HCT116 (cell line): ENCODE measurements at regions not wholly inside any gene's neighbourhood (a gene's known extent, or its start where the extent isn't known, plus 50 kb on each side); places are given as distances from the start of the nearest gene placed in this dataset.

ENCODE experiments used
- ATAC-seq: fragments of 200-7000 bp; cut with Tn5 transposase; 2 replicates; pipeline ENCODE4 v1.9.1; 2020; ENCODE audit warnings: mild to moderate bottlenecking, moderate library complexity
- BruUV-seq: library from RNA; stranded (reverse); fragments of 400-500 nt; replicated peaks from 2 replicates; lab custom pipeline; 2021; lab: Mats Ljungman, UMichigan
- CTCF ChIA-PET: fragments of 300-600 bp; sonication (Branson Sonifier 250); formaldehyde crosslinking; loops from one replicate; lab custom pipeline; 2021; ENCODE audit warnings: antibody characterized with exemption; lab: Charles Lee
- POLR2A ChIA-PET: fragments of 300-600, 350-600 bp; sonication (Branson Sonifier 250); formaldehyde crosslinking; loops from one replicate; lab custom pipeline; 2021; ENCODE audit warnings: antibody characterized with exemption; lab: Charles Lee
- RAD21 ChIA-PET, 2 experiments: fragments of 300-600 bp; sonication (Branson Sonifier 250); formaldehyde crosslinking; loops; one replicate each; lab custom pipeline; 2023; ENCODE audit warnings: low total read pairs in 2 of 2; ENCODE audit not compliant: uncharacterized antibody in 2 of 2, unreplicated experiment in 2 of 2, low non-redundant PET in 1 of 2; lab: Charles Lee
- DNase-seq: peaks from one replicate; pipeline ENCODE4 v3.0.0-alpha.2; 2010; ENCODE audit warnings: low read depth, low spot score
- H2AFZ ChIP-seq: fragments of 200-600 bp; shearing (Covaris generic), sonication (generic); 2 replicates; pipeline ENCODE4 v1.6.1; 2017; ENCODE audit warnings: low read depth, mixed run types, mixed read lengths, antibody characterized with exemption, low read length; ENCODE audit not compliant: poor library complexity, severe bottlenecking
- H3K27ac ChIP-seq: 2 replicates; pipeline ENCODE4 v1.5.1; 2012; ENCODE audit warnings: low read depth, low read length
- H3K27me3 ChIP-seq: fragments of 200-600 bp; sonication (generic); 2 replicates; pipeline ENCODE4 v1.6.1; 2016; ENCODE audit warnings: mixed run types, low read length, mixed read lengths; ENCODE audit not compliant: insufficient read depth
- H3K36me3 ChIP-seq, 2 experiments: fragments of 200-500 bp in 1 of 2; fragments of 200-600 bp in 1 of 2; sonication (Bioruptor generic) in 1 of 2; sonication (generic) in 1 of 2; 2 replicates each; pipeline versions ENCODE4 v1.5.1 to v1.6.1; 2014 to 2016; ENCODE audit warnings: low read length in 2 of 2, inconsistent platforms in 1 of 2, mixed read lengths in 1 of 2, mixed run types in 1 of 2; ENCODE audit not compliant: insufficient read depth in 2 of 2, control insufficient read depth in 1 of 2
- H3K4me1 ChIP-seq, 2 experiments: fragments of 200-600 bp in 1 of 2; sonication (generic) in 1 of 2; 2 replicates each; pipeline versions ENCODE4 v1.5.1 to v1.6.1; 2012 to 2017; ENCODE audit warnings: low read length in 2 of 2, inconsistent platforms in 1 of 2, mild to moderate bottlenecking in 1 of 2, mixed read lengths in 1 of 2, mixed run types in 1 of 2, moderate library complexity in 1 of 2; ENCODE audit not compliant: insufficient read depth in 2 of 2, control insufficient read depth in 1 of 2
- H3K4me2 ChIP-seq: fragments of 200-600 bp; sonication (generic); 2 replicates; pipeline ENCODE4 v1.6.1; 2017; ENCODE audit warnings: mixed run types, low read length, mixed read lengths
- H3K4me3 ChIP-seq, 2 experiments: fragments of 200-600 bp in 1 of 2; sonication (generic) in 1 of 2; replicated peaks in 1 of 2; 2 replicates each; pipeline ENCODE4 v1.5.1; 2011 to 2016; ENCODE audit warnings: low read length in 2 of 2, control low read depth in 1 of 2, low read depth in 1 of 2, mild to moderate bottlenecking in 1 of 2, mixed read lengths in 1 of 2, mixed run types in 1 of 2
- H3K79me2 ChIP-seq: fragments of 200-600 bp; sonication (generic); 2 replicates; pipeline ENCODE4 v1.6.1; 2017; ENCODE audit warnings: mild to moderate bottlenecking, mixed run types, low read length, moderate library complexity, mixed read lengths; ENCODE audit not compliant: insufficient read depth
- H3K9ac ChIP-seq: fragments of 200-600 bp; sonication (generic); 2 replicates; pipeline ENCODE4 v1.6.1; 2016; ENCODE audit warnings: low read length, mixed read lengths
- H3K9me2 ChIP-seq: fragments of 200-600 bp; sonication (generic), shearing (Covaris generic); 2 replicates; pipeline ENCODE4 v1.6.1; 2017; ENCODE audit warnings: mixed run types, mild to moderate bottlenecking, moderate library complexity; ENCODE audit not compliant: insufficient read depth
- H3K9me3 ChIP-seq, 2 experiments: fragments of 200-500 bp in 1 of 2; fragments of 200-600 bp in 1 of 2; sonication (Bioruptor generic) in 1 of 2; sonication (generic) in 1 of 2; 2 replicates each; pipeline ENCODE4 v1.6.1; 2014 to 2017; ENCODE audit warnings: low read length in 2 of 2, mixed read lengths in 2 of 2, inconsistent platforms in 1 of 2, low read depth in 1 of 2, mild to moderate bottlenecking in 1 of 2, mixed run types in 1 of 2, moderate library complexity in 1 of 2; ENCODE audit not compliant: control insufficient read depth in 1 of 2, insufficient read depth in 1 of 2
- H4K20me1 ChIP-seq: fragments of 200-600 bp; sonication (generic), shearing (Covaris generic); 2 replicates; pipeline ENCODE4 v1.6.1; 2017; ENCODE audit warnings: mixed run types, mild to moderate bottlenecking, moderate library complexity; ENCODE audit not compliant: insufficient read depth
- CBX3 ChIP-seq: IDR thresholded peaks from 2 replicates; pipeline ENCODE4 v1.6.1; 2012; ENCODE audit warnings: low read depth
- CEBPB ChIP-seq: IDR thresholded peaks from 2 replicates; pipeline ENCODE4 v1.6.1; 2012; ENCODE audit warnings: low read depth
- CTCF ChIP-seq, 3 experiments: fragments of 200-600 bp in 1 of 3; sonication (generic) in 1 of 3; IDR thresholded peaks in 2 of 3; conservative IDR thresholded peaks in 1 of 3; 2 replicates each; pipeline ENCODE4 v1.5.1; 2012 to 2017; ENCODE audit warnings: low read depth in 2 of 3, low read length in 2 of 3, antibody characterized with exemption in 1 of 3, borderline replicate concordance in 1 of 3, control low read depth in 1 of 3, mild to moderate bottlenecking in 1 of 3, mixed read lengths in 1 of 3, mixed run types in 1 of 3, moderate library complexity in 1 of 3; ENCODE audit not compliant: insufficient read depth in 1 of 3
- ELF1 ChIP-seq: IDR thresholded peaks from 2 replicates; pipeline ENCODE4 v1.6.1; 2012; ENCODE audit warnings: low read depth, borderline replicate concordance
- EZH2phosphoT487 ChIP-seq: fragments of 200-600 bp; IDR thresholded peaks from 2 replicates; pipeline ENCODE4 v1.6.1; 2018; ENCODE audit warnings: antibody characterized with exemption, borderline replicate concordance
- JUND ChIP-seq: IDR thresholded peaks from 2 replicates; pipeline ENCODE4 v1.6.1; 2012
- MAX ChIP-seq: IDR thresholded peaks from 2 replicates; pipeline ENCODE4 v1.6.1; 2012
- SIN3A ChIP-seq: IDR thresholded peaks from 2 replicates; pipeline ENCODE4 v1.6.1; 2012; ENCODE audit warnings: low read depth
- SP1 ChIP-seq: IDR thresholded peaks from 2 replicates; pipeline ENCODE4 v1.6.1; 2012; ENCODE audit warnings: low read depth
- SRF ChIP-seq: IDR thresholded peaks from 2 replicates; pipeline ENCODE4 v1.6.1; 2012; ENCODE audit warnings: low read depth
- TCF7L2 ChIP-seq: IDR thresholded peaks from 2 replicates; pipeline ENCODE4 v1.7.0; 2011; ENCODE audit warnings: borderline replicate concordance, inconsistent platforms; ENCODE audit not compliant: insufficient read depth, insufficient read length; ENCODE audit errors: extremely low read depth
- ZFX ChIP-seq: fragments of 450-650 bp; IDR thresholded peaks from 2 replicates; pipeline ENCODE4 v1.6.1; 2017
- intact Hi-C: fragments of 100-400 bp; cut with micrococcal nuclease; formaldehyde crosslinking; loops from 2 replicates; pipeline ENCODE4 v1.10.0; 2022
- TF ChIP-seq, protein P1 (sequence below): IDR thresholded peaks from 2 replicates; pipeline ENCODE4 v1.6.1; 2011; ENCODE audit warnings: mild to moderate bottlenecking, low read length, moderate library complexity; ENCODE audit not compliant: insufficient replicate concordance; ENCODE audit errors: extremely low read depth
- TF ChIP-seq, protein P2 (sequence below): IDR thresholded peaks from 2 replicates; pipeline ENCODE4 v1.6.1; 2012

- POLR2A ChIA-PET = no interaction called here
- CTCF ChIA-PET = no interaction called here
Measured at GRCh38 chr12:89273525-89273924, 78.8 kb downstream of the DUSP6 start.

More at GRCh38 chr12:89273525-89273924, 78.8 kb downstream of the DUSP6 start:
- no peak overlapping the region for H3K9ac ChIP-seq
- RAD21 ChIA-PET = no interaction called here
- no peaks in the 10 kb centered on the region for H3K36me3 ChIP-seq
- H3K4me1 ChIP-seq = no peaks in the 10 kb centered on the region
- no peak overlapping the region for H2AFZ ChIP-seq
- H3K27ac ChIP-seq = no peak overlapping the region
- H3K79me2 ChIP-seq = no peaks in the 10 kb centered on the region
- no peaks in the 10 kb centered on the region for H3K9me2 ChIP-seq
- H3K9me3 ChIP-seq = no peaks in the 10 kb centered on the region
- DNase-seq = no peak
- no peaks in the 10 kb centered on the region for H3K27me3 ChIP-seq
- H3K4me3 ChIP-seq = no peak overlapping the region
- no peak for ATAC-seq
- no peaks in the 10 kb centered on the region for H4K20me1 ChIP-seq
- intact Hi-C loops = no loop called here
- TF ChIP-seq SP1 (no peak), MAX (no peak), ELF1 (no peak), TCF7L2 (no peak), JUND (no peak), SIN3A (no peak), CEBPB (no peak), CTCF (IDR thresholded peaks at IDR 0.05 in 2 of 3, conservative IDR thresholded peaks at IDR 0.05 in 1 of 3; ENCODE audit: borderline replicate concordance in 1 of 3, insufficient read depth in 1 of 3, low read depth in 2 of 3, low read length in 2 of 3) (no peak), CBX3 (no peak), ZFX (no peak), EZH2phosphoT487 (no peak), SRF (no peak)
- TF ChIP-seq, protein P1, sequence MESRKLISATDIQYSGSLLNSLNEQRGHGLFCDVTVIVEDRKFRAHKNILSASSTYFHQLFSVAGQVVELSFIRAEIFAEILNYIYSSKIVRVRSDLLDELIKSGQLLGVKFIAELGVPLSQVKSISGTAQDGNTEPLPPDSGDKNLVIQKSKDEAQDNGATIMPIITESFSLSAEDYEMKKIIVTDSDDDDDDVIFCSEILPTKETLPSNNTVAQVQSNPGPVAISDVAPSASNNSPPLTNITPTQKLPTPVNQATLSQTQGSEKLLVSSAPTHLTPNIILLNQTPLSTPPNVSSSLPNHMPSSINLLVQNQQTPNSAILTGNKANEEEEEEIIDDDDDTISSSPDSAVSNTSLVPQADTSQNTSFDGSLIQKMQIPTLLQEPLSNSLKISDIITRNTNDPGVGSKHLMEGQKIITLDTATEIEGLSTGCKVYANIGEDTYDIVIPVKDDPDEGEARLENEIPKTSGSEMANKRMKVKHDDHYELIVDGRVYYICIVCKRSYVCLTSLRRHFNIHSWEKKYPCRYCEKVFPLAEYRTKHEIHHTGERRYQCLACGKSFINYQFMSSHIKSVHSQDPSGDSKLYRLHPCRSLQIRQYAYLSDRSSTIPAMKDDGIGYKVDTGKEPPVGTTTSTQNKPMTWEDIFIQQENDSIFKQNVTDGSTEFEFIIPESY = no peak
- TF ChIP-seq, protein P2, sequence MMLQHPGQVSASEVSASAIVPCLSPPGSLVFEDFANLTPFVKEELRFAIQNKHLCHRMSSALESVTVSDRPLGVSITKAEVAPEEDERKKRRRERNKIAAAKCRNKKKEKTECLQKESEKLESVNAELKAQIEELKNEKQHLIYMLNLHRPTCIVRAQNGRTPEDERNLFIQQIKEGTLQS = no peak
- H3K4me2 ChIP-seq = no peak overlapping the region
- BruUV-seq = no TSS peak
